ENCODE measurements at regions not wholly inside any gene's neighbourhood (a gene's known extent, or its start where the extent isn't known, plus 50 kb on each side); places are given as distances from the start of the nearest gene placed in this dataset.

DNA sequence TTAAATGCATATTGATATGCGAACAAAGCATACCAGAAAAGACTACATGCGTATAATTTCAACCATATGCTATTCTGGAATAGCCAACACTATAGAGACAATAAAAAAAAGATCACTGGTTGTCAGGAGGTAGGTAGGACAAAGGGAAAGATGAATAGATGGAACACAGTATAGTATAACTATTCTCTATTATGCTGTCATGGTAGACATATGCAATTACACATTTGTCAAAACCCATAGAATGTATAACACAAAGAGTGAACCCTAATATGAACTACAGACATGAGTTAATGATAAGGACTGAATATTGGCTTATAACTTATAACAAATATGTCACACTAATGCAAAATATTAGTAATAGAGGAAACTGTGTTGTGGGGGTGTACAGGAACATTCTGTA lies 460.8 kb downstream of the TAF11L14 start:
- TF ChIP-seq, protein P1, sequence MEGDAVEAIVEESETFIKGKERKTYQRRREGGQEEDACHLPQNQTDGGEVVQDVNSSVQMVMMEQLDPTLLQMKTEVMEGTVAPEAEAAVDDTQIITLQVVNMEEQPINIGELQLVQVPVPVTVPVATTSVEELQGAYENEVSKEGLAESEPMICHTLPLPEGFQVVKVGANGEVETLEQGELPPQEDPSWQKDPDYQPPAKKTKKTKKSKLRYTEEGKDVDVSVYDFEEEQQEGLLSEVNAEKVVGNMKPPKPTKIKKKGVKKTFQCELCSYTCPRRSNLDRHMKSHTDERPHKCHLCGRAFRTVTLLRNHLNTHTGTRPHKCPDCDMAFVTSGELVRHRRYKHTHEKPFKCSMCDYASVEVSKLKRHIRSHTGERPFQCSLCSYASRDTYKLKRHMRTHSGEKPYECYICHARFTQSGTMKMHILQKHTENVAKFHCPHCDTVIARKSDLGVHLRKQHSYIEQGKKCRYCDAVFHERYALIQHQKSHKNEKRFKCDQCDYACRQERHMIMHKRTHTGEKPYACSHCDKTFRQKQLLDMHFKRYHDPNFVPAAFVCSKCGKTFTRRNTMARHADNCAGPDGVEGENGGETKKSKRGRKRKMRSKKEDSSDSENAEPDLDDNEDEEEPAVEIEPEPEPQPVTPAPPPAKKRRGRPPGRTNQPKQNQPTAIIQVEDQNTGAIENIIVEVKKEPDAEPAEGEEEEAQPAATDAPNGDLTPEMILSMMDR (IDR thresholded peaks at IDR 0.05) = no peak
- TF ChIP-seq POLR2A (IDR thresholded peaks at IDR 0.05) (no peak), POLR2AphosphoS5 (IDR thresholded peaks at IDR 0.05) (no peak)
